GM19351 (cell line): ENCODE measurements at regions not wholly inside any gene's neighbourhood (a gene's known extent, or its start where the extent isn't known, plus 50 kb on each side); places are given as distances from the start of the nearest gene placed in this dataset.

Experiments
- ATAC-seq: cut with Tn5 transposase; IDR thresholded peaks from one replicate; pipeline ENCODE4 v1.9.1; 2021; ENCODE audit warnings: mild to moderate bottlenecking, moderate library complexity; ENCODE audit not compliant: unreplicated experiment

DNA sequence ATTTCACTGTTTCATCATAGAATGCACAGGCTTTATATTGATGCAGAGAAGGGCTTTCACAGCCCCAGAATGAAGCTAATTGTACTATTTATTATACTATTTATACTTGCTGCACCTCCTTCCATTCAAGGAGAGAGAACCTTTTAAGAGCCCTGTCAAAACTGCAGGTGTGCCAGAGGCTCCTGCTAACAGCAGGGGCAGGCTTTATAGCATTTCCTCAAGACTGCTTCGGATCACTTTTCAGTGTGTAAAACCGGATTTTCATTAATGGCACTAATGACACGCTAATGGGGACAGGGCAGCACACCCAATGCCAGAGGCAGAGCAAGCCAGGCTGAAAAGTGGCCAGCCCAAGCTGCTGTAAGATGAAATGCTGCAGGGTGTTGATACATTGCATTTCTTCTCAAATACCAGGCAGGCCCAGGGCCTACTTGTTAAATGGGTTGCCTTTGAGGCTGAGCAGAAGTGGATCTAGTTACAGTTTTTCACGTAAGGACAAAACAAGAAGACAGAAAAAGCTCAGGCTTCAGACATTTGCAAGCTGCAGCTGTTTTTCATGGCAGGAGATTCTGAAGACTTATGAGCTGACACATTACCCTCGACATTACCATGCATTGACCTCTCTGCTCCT is 487.7 kb upstream of the BTBD3 start:
- ATAC-seq = no peak

DNA sequence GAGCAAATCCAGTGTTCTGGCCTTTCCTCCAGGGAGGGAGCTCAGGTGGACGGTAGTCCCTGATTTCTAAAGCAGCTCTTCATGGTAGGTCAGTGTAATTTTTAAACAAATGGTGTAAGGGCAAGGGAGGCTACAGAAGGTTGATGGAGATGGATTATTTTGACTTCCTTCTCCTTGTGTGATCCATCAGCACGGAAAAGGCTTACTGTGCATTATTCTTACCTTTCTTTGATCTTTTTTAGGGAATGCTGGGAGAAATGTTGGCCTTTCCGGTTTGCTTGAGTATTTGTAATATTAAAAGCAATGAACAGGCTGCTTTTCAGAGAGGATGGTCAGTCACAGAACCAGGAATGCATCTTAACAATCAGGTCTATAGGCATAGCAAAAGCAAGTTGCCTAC is 487.0 kb upstream of the BTBD3 start:
- no peak for ATAC-seq

DNA sequence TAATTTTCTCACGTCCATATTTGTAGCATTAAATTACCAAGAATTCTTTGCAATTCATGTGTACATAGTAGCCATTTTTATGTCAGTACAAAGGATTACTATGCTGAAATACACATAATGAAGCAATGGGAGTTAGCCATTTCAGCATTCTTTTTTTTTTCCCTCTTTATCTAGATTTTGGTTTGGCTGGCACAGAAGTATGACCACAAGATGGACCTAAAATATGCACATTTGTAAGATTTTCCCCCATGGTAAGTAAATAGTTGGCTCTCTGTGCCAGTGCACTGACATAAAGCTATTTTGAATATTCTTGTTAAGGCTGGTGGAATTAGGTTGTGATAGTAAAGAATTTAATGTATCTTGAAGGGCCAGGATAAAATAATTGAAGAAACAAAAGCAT is 486.1 kb upstream of the BTBD3 start:
- ATAC-seq = no peak

DNA sequence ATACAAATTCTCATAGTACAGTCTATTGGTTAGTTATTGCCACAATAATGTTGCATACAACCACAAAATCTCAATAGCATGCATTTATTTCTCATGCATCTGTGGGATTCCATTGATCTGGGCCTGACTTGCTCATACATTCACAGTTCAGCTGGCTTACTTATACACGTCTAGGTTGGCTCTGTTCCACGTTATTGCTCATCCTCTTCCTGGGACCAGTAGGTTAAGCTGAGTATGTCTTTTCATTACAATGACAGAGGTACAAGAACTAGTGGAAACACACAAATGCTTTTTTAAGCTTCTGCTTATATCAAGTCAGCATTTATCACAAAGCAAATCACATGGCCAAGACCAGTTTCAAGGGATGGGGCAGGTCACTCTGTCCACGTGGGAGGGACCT is 485.3 kb upstream of the BTBD3 start:
- ATAC-seq = no peak

DNA sequence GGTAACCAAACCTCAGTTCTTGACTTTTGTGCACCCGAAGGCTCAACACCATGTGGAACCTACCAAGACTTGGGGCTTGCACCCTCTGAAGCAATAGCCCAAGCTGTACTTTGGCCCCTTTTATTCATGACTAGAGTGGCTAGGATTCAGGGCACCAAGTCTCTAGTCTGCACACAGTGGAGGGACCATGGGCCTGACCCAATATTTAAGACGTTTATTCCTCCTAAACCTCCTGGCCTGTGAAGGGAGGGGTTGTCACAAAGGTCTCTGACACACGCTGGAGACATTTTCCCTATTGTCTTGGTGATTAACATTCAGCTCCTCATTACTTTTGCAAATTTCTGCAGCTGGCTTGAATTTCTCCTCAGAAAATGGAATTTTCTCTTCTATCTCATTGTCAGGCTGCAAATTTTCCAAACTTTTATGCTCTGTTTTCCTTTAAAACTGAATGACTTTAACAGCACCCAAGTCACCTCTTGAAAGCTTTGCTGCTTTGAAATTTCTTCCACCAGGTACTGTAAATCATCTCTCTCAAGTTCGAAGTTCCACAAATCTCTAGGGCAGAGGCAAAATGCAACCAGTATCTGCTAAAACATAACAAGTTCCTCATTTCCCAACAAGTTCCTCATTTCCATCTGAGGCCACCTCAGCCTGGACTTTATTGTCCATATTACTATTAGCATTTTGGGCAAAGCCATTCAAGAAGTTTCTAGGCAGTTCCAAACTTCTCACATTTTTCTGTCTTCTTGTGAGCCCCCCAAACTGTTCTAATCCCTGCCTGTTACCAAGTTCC is 481.4 kb upstream of the BTBD3 start:
- ATAC-seq = no peak

DNA sequence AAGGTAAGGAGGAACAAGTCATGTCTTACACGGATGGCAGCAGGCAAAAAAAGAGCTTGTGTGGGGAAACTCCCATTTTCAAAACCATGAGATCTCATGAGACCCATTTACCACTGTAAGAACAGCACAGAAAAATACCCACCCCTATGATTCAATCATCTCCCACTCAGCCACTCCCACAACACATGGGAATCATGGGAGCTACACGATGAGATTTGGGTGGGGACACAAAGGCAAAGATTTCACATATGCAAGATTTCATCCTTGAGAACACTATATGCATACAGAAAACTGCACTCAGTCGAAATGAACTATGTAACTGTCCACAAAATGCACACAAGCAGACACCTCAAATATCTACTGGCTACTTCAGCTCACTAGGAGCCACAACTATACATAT is 480.6 kb upstream of the BTBD3 start:
- ATAC-seq = no peak

DNA sequence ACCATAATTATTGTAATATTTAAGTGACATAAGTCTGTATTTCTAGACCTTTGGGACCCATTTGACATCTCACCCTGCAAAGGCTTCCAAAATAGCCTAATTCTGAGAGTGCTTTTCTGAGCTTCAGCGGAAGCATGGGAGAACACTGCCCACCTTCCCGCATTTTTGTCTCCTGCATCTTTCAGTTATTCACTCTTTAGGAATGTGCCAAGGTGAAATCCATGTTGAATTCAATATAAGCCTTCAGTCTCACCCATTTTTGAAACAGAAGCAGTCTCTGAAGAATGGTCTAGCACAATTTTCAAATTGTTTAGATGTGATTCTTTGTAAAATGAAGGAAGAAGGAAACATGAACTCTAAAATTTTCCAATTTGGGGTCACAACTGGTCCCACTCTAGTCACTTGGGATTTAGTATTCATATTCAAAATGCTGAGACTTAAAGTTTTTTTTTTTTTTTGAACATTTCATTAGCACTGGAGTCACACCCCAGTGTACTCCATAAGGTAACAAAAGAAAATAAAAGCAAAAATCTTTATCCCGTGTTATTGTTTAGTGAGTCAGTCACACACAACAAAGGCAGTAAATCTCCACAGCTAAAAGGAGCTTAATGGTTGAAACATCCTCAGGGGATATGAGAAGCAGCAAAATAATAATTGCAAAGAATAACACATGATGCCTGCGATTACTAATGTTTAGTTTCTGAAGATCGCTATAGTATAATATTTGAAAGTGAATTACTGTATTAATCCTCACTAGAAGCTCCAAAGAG is 479.9 kb upstream of the BTBD3 start:
- ATAC-seq = no peak

DNA sequence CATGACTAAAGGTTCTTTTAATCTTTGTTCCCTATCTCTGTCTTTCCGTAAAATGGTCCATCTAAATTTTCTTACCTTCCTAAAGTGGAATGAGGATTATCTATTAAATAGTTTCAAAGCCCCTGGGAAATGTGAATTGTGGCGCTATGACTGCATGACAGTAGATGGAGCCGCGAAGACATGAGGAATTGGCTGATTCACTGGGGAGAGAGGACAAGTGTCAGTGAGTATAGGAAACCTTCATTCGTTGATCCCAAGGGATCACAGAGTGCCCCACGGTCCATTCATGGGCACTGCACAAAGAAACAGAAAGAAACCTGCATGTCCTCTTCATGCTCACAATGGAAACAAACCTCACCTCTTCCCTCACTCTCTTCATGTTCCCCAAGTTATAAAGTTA is 479.3 kb upstream of the BTBD3 start:
- no peak for ATAC-seq

DNA sequence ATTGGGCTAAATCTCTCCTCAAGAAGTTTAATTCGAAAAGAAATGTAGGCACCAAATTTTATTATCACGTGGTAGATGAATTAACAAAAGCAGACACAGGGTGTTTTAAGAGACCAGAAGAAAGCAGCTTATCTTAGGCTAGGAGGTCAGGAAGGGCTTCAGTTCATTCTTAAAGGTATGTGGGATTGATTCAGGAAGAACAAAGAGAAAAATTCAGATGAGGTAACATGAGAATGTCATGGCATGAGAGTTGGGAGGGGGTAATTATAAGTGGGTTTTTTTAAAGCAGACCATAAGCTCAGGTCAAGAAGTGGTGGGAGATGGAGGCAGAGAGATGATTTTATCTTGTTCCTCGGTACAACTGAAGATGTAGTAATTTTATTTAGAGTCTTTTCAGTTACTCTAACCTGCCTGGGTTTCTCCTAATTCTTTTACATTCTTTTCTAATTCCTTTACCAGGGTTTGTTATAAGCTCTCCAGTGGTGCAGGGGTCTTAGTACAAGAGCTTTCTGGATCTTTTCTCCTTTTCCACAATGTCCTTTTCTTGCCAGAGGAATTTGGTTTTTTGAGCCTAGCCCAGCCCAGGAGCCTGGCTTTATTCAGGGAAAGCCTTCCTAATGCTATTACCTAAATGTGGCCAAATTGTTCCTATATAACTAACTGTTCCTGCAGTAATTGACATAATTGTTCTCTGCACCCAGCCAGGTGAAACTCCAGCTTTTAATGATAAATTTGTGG is 474.1 kb upstream of the BTBD3 start:
- ATAC-seq = no peak

DNA sequence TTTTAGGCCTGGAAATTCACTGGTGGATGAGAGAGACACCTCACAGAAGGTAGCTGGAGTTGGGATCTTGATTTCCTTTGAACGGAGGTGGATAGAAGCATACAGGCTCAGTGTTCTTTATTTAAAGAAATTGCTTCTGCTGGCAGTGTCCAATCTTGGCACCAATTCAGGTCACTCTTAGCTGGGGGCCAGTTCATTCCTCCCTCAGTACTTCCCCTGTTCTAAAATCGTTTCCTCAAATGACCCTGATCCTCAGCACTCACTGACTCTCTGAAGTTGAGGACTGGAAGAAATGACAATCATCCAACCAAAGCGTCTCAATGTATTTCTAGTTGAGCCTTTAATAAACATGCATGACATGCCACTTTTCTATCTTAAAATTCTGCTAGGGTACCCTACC is 472.5 kb upstream of the BTBD3 start:
- no peak for ATAC-seq

DNA sequence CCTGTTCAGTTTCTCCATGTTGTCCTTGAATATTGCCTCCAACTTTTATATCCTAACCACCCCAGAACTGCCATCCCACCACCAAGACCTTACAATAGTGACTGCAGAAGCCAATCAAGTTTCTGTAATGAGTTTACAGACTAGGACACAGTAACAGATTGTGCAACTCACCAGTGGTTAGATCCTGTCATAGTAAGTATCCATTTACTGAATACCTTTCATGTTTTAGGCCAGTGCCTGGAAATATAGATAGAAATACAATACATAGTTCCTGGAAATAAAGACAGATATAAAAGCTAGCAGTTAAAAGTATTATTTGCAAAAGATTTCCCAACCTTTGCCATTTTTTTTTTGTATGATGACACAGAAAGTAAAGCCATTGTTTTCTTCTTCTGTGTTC is 471.8 kb upstream of the BTBD3 start:
- no peak for ATAC-seq

DNA sequence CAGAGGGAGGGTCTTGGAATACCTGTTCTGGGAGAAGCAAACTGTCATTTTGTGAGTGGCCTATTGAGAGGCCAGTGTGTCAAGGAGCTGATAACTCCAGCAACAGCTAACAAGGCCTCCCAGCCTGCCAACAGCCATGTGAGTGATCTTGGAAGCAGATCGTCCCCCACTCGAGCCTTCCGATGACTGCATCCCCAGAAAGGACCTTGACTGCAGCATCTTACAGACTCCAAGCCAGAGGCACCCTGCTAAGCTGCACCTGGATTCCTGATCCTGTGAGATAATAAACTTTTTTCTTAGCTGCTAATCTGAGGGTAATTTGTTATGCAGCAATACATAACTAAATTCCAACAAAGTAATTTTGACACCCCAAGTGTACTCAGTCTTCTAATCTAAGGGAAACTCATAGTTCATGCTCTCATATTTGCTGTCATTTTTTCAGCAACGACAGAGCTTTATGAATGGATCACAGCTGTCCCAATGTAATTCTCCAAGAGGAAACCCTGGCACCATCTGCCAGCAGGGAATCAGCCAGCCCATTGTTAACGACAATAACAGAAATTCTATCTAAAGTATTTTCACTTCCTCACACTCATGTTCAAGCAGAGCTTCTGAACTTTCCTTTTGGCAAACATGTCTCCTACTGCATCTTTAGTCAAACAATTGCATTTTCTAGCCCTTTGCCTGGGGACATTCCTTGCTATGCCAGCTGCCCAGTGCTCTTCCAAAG is 470.2 kb upstream of the BTBD3 start:
- no peak for ATAC-seq

DNA sequence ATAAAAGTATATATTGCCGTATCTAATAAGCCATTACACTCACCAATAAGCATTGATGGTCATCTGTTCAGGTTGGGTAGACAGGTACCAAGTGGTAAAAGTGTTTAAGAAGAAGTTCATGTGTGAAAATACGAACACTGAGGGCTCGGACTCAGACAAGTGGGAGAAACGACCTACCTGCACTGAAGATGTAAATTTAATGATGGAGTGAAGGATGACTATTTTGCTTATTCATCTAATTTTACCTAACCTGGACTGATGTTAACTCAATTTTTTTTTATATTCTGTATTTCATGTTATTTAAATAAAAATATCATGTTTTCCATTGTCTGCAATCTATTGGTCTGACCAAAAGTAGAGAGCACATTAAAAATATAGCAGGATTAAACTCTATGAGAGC is 469.1 kb upstream of the BTBD3 start:
- no peak for ATAC-seq

DNA sequence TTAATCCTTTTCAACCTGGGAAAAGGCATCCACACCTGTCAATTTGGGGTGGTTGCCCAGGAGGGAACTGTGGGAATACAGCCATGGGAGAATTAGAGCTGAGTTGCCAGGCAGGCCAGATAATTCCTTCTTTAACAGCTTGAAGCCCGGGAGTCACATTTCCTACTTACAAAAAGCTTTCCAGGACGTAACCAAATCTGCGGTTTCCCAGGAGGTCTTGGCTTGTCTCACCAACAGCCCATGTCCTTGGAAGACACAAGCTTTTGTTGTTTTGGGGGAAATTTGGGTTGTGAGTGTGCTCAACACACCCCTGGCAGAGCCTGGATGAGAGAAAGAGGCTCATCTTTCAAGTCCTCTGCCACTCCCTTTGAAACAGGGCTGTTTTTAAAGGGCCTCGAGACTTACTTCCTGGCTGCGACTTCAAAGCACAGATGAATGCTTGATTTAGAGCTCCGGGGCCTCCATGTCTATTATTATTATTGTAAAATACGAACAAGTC is 465.9 kb upstream of the BTBD3 start:
- ATAC-seq = no peak

DNA sequence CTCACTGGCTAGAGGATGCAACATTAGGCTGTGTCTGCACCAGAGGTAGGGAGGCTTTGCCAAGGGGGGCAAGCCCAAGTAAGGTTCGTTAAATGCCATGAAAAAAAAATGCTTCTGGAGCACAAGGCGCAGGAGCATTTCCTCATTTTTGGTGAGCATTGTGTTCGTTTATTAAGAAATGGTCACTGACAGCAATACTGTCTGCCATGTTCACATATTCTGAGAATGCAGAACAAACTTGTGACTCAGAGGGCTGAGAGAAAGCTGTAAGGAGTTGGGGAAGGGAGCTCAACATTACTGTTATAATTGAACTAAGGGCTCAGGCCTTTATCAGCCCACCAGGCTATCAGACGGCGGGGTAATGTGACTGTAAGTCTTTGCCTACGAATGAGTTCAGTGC is 465.4 kb upstream of the BTBD3 start:
- ATAC-seq = no peak

DNA sequence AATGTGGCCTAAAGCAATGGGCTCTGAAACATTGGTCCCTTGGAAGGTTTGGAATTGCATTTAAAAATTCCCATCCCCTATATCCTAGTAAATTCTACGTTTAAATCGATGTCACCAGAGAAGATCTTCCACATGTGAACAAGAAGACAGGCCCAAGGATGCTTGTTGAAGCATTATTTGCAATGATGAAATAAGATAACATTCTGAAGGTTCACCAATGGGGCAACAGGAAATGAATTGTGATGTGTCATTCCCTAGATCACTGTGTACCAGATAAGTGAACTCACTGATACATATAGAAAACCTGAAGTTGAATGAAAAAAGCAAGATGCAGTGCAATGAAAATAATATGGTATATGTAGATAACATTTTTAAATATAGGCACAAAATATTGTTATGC is 464.3 kb upstream of the BTBD3 start:
- ATAC-seq = no peak

DNA sequence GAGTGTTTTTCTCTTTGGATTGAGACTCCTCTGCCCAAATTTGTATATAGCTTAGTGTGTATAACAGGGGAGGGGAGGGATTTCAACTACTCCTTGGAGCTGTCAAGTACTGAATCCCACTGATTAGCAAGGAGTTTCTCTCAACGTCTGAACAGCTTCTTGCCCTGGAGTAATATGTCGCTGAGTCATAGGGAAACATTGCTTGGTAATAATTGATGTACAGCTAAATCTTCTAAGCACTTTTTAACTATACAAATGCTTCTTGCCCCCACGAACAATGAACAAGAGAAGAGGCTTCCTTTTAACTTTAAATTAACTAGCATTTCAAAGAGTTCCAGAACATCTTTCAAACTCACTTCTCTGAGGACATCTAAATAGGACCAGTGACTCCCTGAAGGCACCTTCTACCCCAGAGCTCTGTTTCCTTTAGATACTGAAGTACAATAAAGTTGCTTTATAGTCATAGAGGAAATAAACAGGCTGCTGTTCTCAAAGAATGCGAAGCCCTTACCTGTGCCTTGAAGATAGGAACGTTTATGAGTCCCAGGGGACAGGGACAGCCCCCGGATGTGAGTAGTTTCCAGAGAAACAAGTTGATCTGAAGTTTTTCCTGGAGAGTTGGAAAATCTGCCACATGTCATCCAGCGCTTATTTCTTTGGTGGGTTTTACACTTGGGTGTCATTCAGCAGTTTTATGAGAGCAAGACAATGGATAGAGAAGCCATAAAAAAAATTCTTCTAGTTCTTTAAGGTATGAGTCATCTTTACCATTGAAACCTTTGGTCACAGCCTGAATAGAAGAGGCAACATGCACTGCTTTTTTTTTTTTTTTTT is 462.5 kb upstream of the BTBD3 start:
- no peak for ATAC-seq

DNA sequence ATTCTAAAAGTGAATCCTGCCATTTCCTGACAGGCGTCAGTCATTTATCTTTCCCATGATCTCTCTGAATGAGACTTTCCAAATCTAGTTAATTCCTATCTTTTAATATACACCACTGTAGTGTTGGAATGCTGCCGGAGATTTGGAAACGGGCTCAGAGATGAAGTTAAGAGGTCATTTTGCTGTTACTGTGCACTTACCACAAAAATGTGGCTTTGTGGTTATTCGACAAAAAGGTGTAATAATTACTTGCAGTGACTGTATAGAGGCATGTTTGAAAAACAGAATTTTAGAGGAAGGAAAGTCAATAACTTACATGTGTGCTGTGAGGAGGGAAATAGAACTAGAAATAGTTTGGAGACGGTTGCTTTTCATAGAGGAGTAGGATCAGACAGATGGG is 460.2 kb upstream of the BTBD3 start:
- no peak for ATAC-seq

DNA sequence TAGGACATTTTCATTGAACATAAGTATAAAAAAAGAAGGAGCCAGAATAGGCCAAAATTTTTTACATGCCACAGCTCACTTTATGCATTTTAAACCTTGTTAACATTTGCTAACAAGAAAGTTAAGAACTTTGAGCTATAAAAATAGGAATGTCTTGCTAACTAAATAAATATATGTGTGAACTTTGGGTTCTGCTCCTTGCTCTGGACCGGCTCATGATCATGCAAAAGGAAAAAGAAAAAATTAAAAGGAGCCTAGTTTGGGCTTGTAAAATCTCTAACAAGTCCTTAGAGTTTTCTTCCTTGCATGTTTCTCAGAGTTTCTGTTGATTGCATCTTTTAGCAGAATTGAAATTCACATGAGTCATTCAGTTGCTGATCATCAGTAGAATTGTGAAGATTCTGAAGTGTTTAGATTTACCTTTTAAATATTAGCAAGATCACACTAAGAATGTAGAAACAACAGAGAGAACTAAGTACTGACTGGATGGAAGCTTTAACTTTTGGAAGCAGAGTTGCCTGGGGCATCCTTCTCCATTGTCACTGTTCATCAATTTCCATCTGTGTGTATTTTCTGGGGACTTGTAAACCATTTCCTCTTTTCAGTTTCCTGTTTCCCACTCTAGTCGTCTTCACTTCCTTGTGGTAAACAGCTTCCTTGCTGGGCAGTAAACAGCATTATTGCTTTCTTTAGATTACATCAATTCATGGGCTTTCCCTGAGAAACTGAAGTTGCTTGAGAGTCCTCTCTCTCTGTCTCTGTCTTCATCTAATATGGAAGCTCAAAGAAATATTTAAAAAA is 458.4 kb upstream of the BTBD3 start:
- no peak for ATAC-seq
